ENCODE measurements at regions not wholly inside any gene's neighbourhood (a gene's known extent, or its start where the extent isn't known, plus 50 kb on each side); places are given as distances from the start of the nearest gene placed in this dataset.

DNA sequence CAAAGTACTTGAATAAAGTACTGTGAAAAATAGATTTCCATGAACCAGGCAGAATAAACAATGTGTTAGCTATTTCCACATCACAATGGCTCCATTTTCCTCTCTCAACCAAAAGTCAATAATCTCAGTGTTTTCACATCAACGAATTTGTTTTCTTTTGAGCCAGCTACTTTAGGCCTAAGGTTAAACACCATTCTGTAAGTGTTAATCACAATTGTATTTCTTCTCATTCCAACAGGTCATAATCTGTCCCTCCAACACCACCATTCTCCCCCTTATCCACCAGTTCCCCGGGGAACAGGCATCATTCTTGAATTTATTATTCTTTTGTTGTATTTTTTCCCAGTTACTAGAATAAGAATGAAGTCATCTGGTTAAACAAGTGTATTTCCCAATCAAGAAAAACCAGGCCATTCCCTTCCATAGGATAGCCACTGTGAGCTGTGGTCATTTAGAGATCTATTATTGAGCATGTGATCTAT, 66.2 kb upstream of the PALMD start (continued):
- TF ChIP-seq PHB2 (IDR thresholded peaks at IDR 0.05; ENCODE audit: partially characterized antibody) (no peak), REPIN1 (CRISPR knock-in tag; IDR thresholded peaks at IDR 0.05; ENCODE audit: borderline replicate concordance, low read depth) (no peak), ATF1 (CRISPR knock-in tag; IDR thresholded peaks at IDR 0.05) (0 out of 2 replicates have a peak, but pooled peaks have one; percentile 28), FOXA3 (CRISPR knock-in tag; IDR thresholded peaks at IDR 0.05) (peak; percentile 67), ELF1 (CRISPR knock-in tag; IDR thresholded peaks at IDR 0.05) (no peak), ARNTL (CRISPR knock-in tag; IDR thresholded peaks at IDR 0.05) (no peak), SPEN (CRISPR knock-in tag; IDR thresholded peaks at IDR 0.05; ENCODE audit: low read depth) (no peak), FOXA1 (IDR thresholded peaks at IDR 0.05) (no peak), FOXA1 (CRISPR knock-in tag; IDR thresholded peaks at IDR 0.05) (0 out of 2 replicates have a peak, but pooled peaks have one; percentile 15), MIER3 (CRISPR knock-in tag; IDR thresholded peaks at IDR 0.05; ENCODE audit: borderline replicate concordance) (peak; percentile 53; the same call in 1 of the 2 replicates), ZNF282 (IDR thresholded peaks at IDR 0.05; ENCODE audit: partially characterized antibody) (no peak), MTF1 (CRISPR knock-in tag; IDR thresholded peaks at IDR 0.05) (no peak), RFX3 (CRISPR knock-in tag; IDR thresholded peaks at IDR 0.05) (no peak), ZGPAT (CRISPR knock-in tag; IDR thresholded peaks at IDR 0.05) (0 out of 2 replicates have a peak, but pooled peaks have one; percentile 43), MATR3 (CRISPR knock-in tag; IDR thresholded peaks at IDR 0.05) (no peak), ZNF776 (CRISPR knock-in tag; IDR thresholded peaks at IDR 0.05) (no peak), CREM (IDR thresholded peaks at IDR 0.05) (peak; percentile 41; the same call in 1 of the 2 replicates), CREM (CRISPR knock-in tag; IDR thresholded peaks at IDR 0.05) (no peak), CHD4 (IDR thresholded peaks at IDR 0.05; ENCODE audit: borderline replicate concordance, low read length) (peak; percentile 61; the same call in 1 of the 2 replicates), TBX2 (CRISPR knock-in tag; IDR thresholded peaks at IDR 0.05; ENCODE audit: borderline replicate concordance) (peak; percentile 47; the same call in 1 of the 2 replicates), ZNF800 (CRISPR knock-in tag; IDR thresholded peaks at IDR 0.05) (no peak)
- TF ChIP-seq, protein P1, sequence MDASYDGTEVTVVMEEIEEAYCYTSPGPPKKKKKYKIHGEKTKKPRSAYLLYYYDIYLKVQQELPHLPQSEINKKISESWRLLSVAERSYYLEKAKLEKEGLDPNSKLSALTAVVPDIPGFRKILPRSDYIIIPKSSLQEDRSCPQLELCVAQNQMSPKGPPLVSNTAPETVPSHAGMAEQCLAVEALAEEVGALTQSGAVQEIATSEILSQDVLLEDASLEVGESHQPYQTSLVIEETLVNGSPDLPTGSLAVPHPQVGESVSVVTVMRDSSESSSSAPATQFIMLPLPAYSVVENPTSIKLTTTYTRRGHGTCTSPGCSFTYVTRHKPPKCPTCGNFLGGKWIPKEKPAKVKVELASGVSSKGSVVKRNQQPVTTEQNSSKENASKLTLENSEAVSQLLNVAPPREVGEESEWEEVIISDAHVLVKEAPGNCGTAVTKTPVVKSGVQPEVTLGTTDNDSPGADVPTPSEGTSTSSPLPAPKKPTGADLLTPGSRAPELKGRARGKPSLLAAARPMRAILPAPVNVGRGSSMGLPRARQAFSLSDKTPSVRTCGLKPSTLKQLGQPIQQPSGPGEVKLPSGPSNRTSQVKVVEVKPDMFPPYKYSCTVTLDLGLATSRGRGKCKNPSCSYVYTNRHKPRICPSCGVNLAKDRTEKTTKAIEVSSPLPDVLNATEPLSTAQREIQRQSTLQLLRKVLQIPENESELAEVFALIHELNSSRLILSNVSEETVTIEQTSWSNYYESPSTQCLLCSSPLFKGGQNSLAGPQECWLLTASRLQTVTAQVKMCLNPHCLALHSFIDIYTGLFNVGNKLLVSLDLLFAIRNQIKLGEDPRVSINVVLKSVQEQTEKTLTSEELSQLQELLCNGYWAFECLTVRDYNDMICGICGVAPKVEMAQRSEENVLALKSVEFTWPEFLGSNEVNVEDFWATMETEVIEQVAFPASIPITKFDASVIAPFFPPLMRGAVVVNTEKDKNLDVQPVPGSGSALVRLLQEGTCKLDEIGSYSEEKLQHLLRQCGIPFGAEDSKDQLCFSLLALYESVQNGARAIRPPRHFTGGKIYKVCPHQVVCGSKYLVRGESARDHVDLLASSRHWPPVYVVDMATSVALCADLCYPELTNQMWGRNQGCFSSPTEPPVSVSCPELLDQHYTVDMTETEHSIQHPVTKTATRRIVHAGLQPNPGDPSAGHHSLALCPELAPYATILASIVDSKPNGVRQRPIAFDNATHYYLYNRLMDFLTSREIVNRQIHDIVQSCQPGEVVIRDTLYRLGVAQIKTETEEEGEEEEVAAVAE (CRISPR knock-in tag; IDR thresholded peaks at IDR 0.05; ENCODE audit: borderline replicate concordance) = no peak
- TF ChIP-seq, protein P2, sequence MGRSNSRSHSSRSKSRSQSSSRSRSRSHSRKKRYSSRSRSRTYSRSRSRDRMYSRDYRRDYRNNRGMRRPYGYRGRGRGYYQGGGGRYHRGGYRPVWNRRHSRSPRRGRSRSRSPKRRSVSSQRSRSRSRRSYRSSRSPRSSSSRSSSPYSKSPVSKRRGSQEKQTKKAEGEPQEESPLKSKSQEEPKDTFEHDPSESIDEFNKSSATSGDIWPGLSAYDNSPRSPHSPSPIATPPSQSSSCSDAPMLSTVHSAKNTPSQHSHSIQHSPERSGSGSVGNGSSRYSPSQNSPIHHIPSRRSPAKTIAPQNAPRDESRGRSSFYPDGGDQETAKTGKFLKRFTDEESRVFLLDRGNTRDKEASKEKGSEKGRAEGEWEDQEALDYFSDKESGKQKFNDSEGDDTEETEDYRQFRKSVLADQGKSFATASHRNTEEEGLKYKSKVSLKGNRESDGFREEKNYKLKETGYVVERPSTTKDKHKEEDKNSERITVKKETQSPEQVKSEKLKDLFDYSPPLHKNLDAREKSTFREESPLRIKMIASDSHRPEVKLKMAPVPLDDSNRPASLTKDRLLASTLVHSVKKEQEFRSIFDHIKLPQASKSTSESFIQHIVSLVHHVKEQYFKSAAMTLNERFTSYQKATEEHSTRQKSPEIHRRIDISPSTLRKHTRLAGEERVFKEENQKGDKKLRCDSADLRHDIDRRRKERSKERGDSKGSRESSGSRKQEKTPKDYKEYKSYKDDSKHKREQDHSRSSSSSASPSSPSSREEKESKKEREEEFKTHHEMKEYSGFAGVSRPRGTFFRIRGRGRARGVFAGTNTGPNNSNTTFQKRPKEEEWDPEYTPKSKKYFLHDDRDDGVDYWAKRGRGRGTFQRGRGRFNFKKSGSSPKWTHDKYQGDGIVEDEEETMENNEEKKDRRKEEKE (IDR thresholded peaks at IDR 0.05) = no peak
